Vagina (tissue), 2 donors: ENCODE measurements at regions not wholly inside any gene's neighbourhood (a gene's known extent, or its start where the extent isn't known, plus 50 kb on each side); places are given as distances from the start of the nearest gene placed in this dataset.

Experiments used
- POLR2A ChIP-seq, 2 donors: fragments of 450-650 bp; IDR thresholded peaks; one replicate each; pipeline ENCODE4 v1.6.1; 2017; ENCODE audit warnings: antibody characterized with exemption in 2 of 2, mild to moderate bottlenecking in 2 of 2, moderate library complexity in 2 of 2
- POLR2AphosphoS5 ChIP-seq, 2 donors: sonication (generic); formaldehyde crosslinking; IDR thresholded peaks; one replicate each; pipeline ENCODE4 v1.9.0; 2017; ENCODE audit warnings: antibody characterized with exemption in 2 of 2, mild to moderate bottlenecking in 2 of 2, low read depth in 1 of 2; ENCODE audit not compliant: insufficient read depth in 1 of 2
- TF ChIP-seq, protein P1 (sequence below), 3 experiments: fragments of 450-650 bp in 2 of 3; fragments of 200-600 bp in 1 of 3; sonication (generic) in 1 of 3; IDR thresholded peaks; one replicate each; pipeline ENCODE4 v1.5.1; 2017 to 2019; ENCODE audit warnings: antibody characterized with exemption in 3 of 3, mild to moderate bottlenecking in 2 of 3, moderate library complexity in 2 of 3

DNA sequence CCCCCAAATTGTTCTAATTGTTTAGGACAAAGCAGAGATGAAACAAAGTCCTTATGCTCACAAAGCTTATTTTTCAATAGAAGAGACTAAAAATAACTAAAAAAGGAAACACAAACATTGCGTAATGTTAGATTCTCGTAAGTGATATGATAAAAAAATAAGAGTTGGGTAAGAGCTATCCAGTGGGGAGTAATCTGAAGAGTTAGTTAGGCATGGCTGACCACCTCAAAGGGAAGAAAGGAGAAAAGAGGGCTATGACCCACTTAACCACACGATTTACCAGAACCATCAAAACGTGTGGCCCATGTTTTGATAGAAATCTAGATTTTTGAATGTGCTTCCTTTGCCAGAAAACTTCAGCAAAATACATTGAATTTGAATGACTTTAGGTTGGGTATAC, 1296.8 kb upstream of the NUDT12 start:
- TF ChIP-seq, protein P1, sequence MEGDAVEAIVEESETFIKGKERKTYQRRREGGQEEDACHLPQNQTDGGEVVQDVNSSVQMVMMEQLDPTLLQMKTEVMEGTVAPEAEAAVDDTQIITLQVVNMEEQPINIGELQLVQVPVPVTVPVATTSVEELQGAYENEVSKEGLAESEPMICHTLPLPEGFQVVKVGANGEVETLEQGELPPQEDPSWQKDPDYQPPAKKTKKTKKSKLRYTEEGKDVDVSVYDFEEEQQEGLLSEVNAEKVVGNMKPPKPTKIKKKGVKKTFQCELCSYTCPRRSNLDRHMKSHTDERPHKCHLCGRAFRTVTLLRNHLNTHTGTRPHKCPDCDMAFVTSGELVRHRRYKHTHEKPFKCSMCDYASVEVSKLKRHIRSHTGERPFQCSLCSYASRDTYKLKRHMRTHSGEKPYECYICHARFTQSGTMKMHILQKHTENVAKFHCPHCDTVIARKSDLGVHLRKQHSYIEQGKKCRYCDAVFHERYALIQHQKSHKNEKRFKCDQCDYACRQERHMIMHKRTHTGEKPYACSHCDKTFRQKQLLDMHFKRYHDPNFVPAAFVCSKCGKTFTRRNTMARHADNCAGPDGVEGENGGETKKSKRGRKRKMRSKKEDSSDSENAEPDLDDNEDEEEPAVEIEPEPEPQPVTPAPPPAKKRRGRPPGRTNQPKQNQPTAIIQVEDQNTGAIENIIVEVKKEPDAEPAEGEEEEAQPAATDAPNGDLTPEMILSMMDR (IDR thresholded peaks at IDR 0.05) = no peak
- TF ChIP-seq POLR2A (IDR thresholded peaks at IDR 0.05) (no peak), POLR2AphosphoS5 (IDR thresholded peaks at IDR 0.05; ENCODE audit: insufficient read depth in 1 of 2, low read depth in 1 of 2) (no peak)
